ENCODE measurements at regions not wholly inside any gene's neighbourhood (a gene's known extent, or its start where the extent isn't known, plus 50 kb on each side); places are given as distances from the start of the nearest gene placed in this dataset.

- no TSS peak for BruUV-seq (replicated peaks)
Observed at GRCh38 chr20:57834306-57835073, 124.7 kb upstream of the PMEPA1 start.

GRCh38 chr20:57831993-57832585 is 122.3 kb upstream of the PMEPA1 start:
- no peaks in the 10 kb centered on the region for H4K20me1 ChIP-seq (ENCODE audit: insufficient read depth, low read length)
- no peaks in the 10 kb centered on the region for H3K9me2 ChIP-seq (ENCODE audit: insufficient read depth, low read length)
- ChIA-PET CTCF (ENCODE audit: unreplicated experiment) (no interaction called here), POLR2A (no interaction called here)
- H3K79me2 ChIP-seq (ENCODE audit: insufficient read depth, low read depth, low read length), result no peaks in the 10 kb centered on the region
- intact Hi-C loops (cut with micrococcal nuclease; ENCODE audit: unreplicated experiment), result no loop called here
- no peaks in the 10 kb centered on the region for H3K4me1 ChIP-seq (ENCODE audit: insufficient read depth, low read length, poor library complexity, severe bottlenecking)
- no peak overlapping the region for H3K27ac ChIP-seq (ENCODE audit: low read depth, low read length, poor library complexity, severe bottlenecking)
- no peak overlapping the region for H3K4me2 ChIP-seq (ENCODE audit: low read length)
- no peaks in the 10 kb centered on the region for H3K36me3 ChIP-seq (ENCODE audit: insufficient read depth, low read length)
- H3K4me3 ChIP-seq (ENCODE audit: low read depth, low read length, poor library complexity, severe bottlenecking), result no peak overlapping the region
- no peaks in the 10 kb centered on the region for H3K9me3 ChIP-seq (ENCODE audit: low read length)
- no peak for DNase-seq (ENCODE audit: low spot score)
- BruUV-seq (replicated peaks), result no TSS peak
- no peak overlapping the region for H2AFZ ChIP-seq (ENCODE audit: low read length)
- TF ChIP-seq CTCF (conservative IDR thresholded peaks at IDR 0.05; ENCODE audit: low read length), result no peak
- no peak for TF ChIP-seq EZH2phosphoT487 (IDR thresholded peaks at IDR 0.05; ENCODE audit: borderline replicate concordance, low read depth, low read length)

More at GRCh38 chr20:57834306-57835073, 124.7 kb upstream of the PMEPA1 start:
- Histone ChIP-seq H2AFZ (ENCODE audit: low read length) (no peak overlapping the region), H3K4me1 (ENCODE audit: insufficient read depth, low read length, poor library complexity, severe bottlenecking) (no peaks in the 10 kb centered on the region), H3K9me3 (ENCODE audit: low read length) (no peaks in the 10 kb centered on the region), H3K27ac (ENCODE audit: low read depth, low read length, poor library complexity, severe bottlenecking) (no peak overlapping the region), H3K36me3 (ENCODE audit: insufficient read depth, low read length) (no peaks in the 10 kb centered on the region), H4K20me1 (ENCODE audit: insufficient read depth, low read length) (no peaks in the 10 kb centered on the region), H3K9me2 (ENCODE audit: insufficient read depth, low read length) (no peaks in the 10 kb centered on the region), H3K79me2 (ENCODE audit: insufficient read depth, low read depth, low read length) (no peaks in the 10 kb centered on the region), H3K4me3 (ENCODE audit: low read depth, low read length, poor library complexity, severe bottlenecking) (no peak overlapping the region), H3K4me2 (ENCODE audit: low read length) (no peak overlapping the region)
- TF ChIP-seq EZH2phosphoT487 (IDR thresholded peaks at IDR 0.05; ENCODE audit: borderline replicate concordance, low read depth, low read length) (no peak), CTCF (conservative IDR thresholded peaks at IDR 0.05; ENCODE audit: low read length) (no peak)
- DNase-seq (ENCODE audit: low spot score), result no peak
- intact Hi-C loops (cut with micrococcal nuclease; ENCODE audit: unreplicated experiment), result no loop called here
- CTCF ChIA-PET (ENCODE audit: unreplicated experiment), result no interaction called here
- POLR2A ChIA-PET, result no interaction called here

GRCh38 chr20:57831326-57831992 is 121.6 kb upstream of the PMEPA1 start:
- TF ChIP-seq CTCF (conservative IDR thresholded peaks at IDR 0.05; ENCODE audit: low read length) (no peak), EZH2phosphoT487 (IDR thresholded peaks at IDR 0.05; ENCODE audit: borderline replicate concordance, low read depth, low read length) (no peak)
- Histone ChIP-seq H3K27ac (ENCODE audit: low read depth, low read length, poor library complexity, severe bottlenecking) (no peak overlapping the region), H2AFZ (ENCODE audit: low read length) (no peak overlapping the region), H3K4me2 (ENCODE audit: low read length) (no peak overlapping the region), H3K79me2 (ENCODE audit: insufficient read depth, low read depth, low read length) (no peaks in the 10 kb centered on the region), H3K9me2 (ENCODE audit: insufficient read depth, low read length) (no peaks in the 10 kb centered on the region), H3K9me3 (ENCODE audit: low read length) (no peaks in the 10 kb centered on the region), H3K4me3 (ENCODE audit: low read depth, low read length, poor library complexity, severe bottlenecking) (no peak overlapping the region), H3K36me3 (ENCODE audit: insufficient read depth, low read length) (no peaks in the 10 kb centered on the region), H4K20me1 (ENCODE audit: insufficient read depth, low read length) (no peaks in the 10 kb centered on the region), H3K4me1 (ENCODE audit: insufficient read depth, low read length, poor library complexity, severe bottlenecking) (no peaks in the 10 kb centered on the region)
- no TSS peak for BruUV-seq (replicated peaks)
- ChIA-PET CTCF (ENCODE audit: unreplicated experiment) (no interaction called here), POLR2A (no interaction called here)
- DNase-seq (ENCODE audit: low spot score), result no peak
- intact Hi-C loops (cut with micrococcal nuclease; ENCODE audit: unreplicated experiment), result no loop called here

Data from OCI-LY7 (cell line).